A549 (cell line): ENCODE measurements at regions not wholly inside any gene's neighbourhood (a gene's known extent, or its start where the extent isn't known, plus 50 kb on each side); places are given as distances from the start of the nearest gene placed in this dataset.

Experiments used
- ATAC-seq, 2 experiments: fragments of 200-7000 bp in 1 of 2; fragments of >200 bp in 1 of 2; cut with Nextera tagmentation in 1 of 2; cut with Tn5 transposase in 1 of 2; 3 replicates each; pipeline versions ENCODE4 v1.8.0 to v1.9.1; 2018 to 2020; ENCODE audit warnings: mild to moderate bottlenecking in 1 of 2, moderate library complexity in 1 of 2
- CTCF ChIA-PET: fragments of 300-600 bp; sonication (Branson Sonifier 250); formaldehyde crosslinking; extraction: SDS; loops from one replicate; lab custom pipeline; 2021; ENCODE audit warnings: antibody characterized with exemption, inconsistent platforms; lab: Yijun Ruan, JAX
- POLR2A ChIA-PET: fragments of 350-600 bp; formaldehyde crosslinking; extraction: SDS; loops from one replicate; lab custom pipeline; 2021; ENCODE audit warnings: antibody characterized with exemption, inconsistent platforms; lab: Yijun Ruan, JAX
- DNase-seq, 2 experiments: peaks; one replicate each; pipeline versions ENCODE4 v3.0.0 to v3.0.0-alpha.2; 2011 to 2016; ENCODE audit warnings: low read depth in 1 of 2, low spot score in 1 of 2
- FAIRE-seq: peaks from 2 replicates; lab custom pipeline; 2011; peaks lifted over from hg19 to GRCh38; lab: Jason Lieb, UNC
- H3K27ac ChIP-seq, 2 experiments: fragments of >200 bp; sonication (Bioruptor Twin); formaldehyde crosslinking; 3 replicates each; pipeline ENCODE4 v1.5.1; 2016 to 2017
- H3K4me1 ChIP-seq: fragments of >200 bp; sonication (Bioruptor Twin); formaldehyde crosslinking; 3 replicates; pipeline ENCODE4 v1.6.1; 2016
- H3K4me2 ChIP-seq: fragments of >200 bp; sonication (Bioruptor Twin); formaldehyde crosslinking; 3 replicates; pipeline ENCODE4 v1.6.1; 2016
- H3K4me3 ChIP-seq: fragments of >200 bp; sonication (Bioruptor Twin); formaldehyde crosslinking; 3 replicates; pipeline ENCODE4 v1.5.1; 2016
- H3K9me3 ChIP-seq: fragments of >200 bp; sonication (Bioruptor Twin); formaldehyde crosslinking; 3 replicates; pipeline ENCODE4 v1.6.1; 2016
- BHLHE40 ChIP-seq: IDR thresholded peaks from 2 replicates; pipeline ENCODE4 v1.6.1; 2012; ENCODE audit warnings: low read depth, low read length, inconsistent platforms
- CHD2 ChIP-seq: fragments of 150-350 bp; IDR thresholded peaks from 2 replicates; pipeline ENCODE4 v1.6.1; 2014; ENCODE audit warnings: low read length; ENCODE audit not compliant: partially characterized antibody
- CHD4 ChIP-seq: fragments of 200-600 bp; sonication (generic); IDR thresholded peaks from 2 replicates; pipeline ENCODE4 v1.6.1; 2016; ENCODE audit warnings: antibody characterized with exemption, mild to moderate bottlenecking, borderline replicate concordance
- ELK1 ChIP-seq: fragments of 150-350 bp; IDR thresholded peaks from 2 replicates; pipeline ENCODE4 v1.6.1; 2014; ENCODE audit warnings: low read depth, mild to moderate bottlenecking, low read length
- HEYL ChIP-seq: fragments of 250-450 bp; sonication (Bioruptor Pico); IDR thresholded peaks from 2 replicates; pipeline ENCODE4 v1.8.0; 2021; ENCODE audit warnings: mild to moderate bottlenecking, moderate library complexity
- JUN ChIP-seq, 2 experiments: fragments of >200 bp; sonication (Bioruptor Twin); formaldehyde crosslinking; IDR thresholded peaks; 2 replicates in 1 of 2; 3 replicates in 1 of 2; pipeline ENCODE4 v1.6.1; 2016 to 2017
- KDM1A ChIP-seq: fragments of 200-600 bp; sonication (generic); IDR thresholded peaks from 2 replicates; pipeline ENCODE4 v1.6.1; 2016; ENCODE audit warnings: low read depth, mild to moderate bottlenecking
- KDM5A ChIP-seq: fragments of 200-600 bp; sonication (generic); IDR thresholded peaks from 2 replicates; pipeline ENCODE4 v1.6.1; 2016; ENCODE audit warnings: antibody characterized with exemption, mild to moderate bottlenecking
- MAX ChIP-seq: IDR thresholded peaks from 2 replicates; pipeline ENCODE4 v1.6.1; 2012
- NFE2L2 ChIP-seq: fragments of 150-350 bp; conservative IDR thresholded peaks from 2 replicates; pipeline ENCODE4 v1.6.1; 2014; ENCODE audit warnings: low read length
- PBX3 ChIP-seq: IDR thresholded peaks from 2 replicates; pipeline ENCODE4 v1.6.1; 2012
- POLR2A ChIP-seq: IDR thresholded peaks from 2 replicates; pipeline ENCODE4 v1.6.1; 2012; ENCODE audit warnings: mild to moderate bottlenecking, low read length
- RNF2 ChIP-seq: fragments of 200-600 bp; sonication (generic); IDR thresholded peaks from 2 replicates; pipeline ENCODE4 v1.6.1; 2016; ENCODE audit warnings: low read depth, mild to moderate bottlenecking, antibody characterized with exemption, moderate library complexity, borderline replicate concordance
- SMC3 ChIP-seq: fragments of >200 bp; sonication (Bioruptor Twin); formaldehyde crosslinking; IDR thresholded peaks from 3 replicates; pipeline ENCODE4 v1.6.1; 2018; ENCODE audit warnings: inconsistent platforms
- TFCP2L1 ChIP-seq: fragments of 250-450 bp; sonication (Bioruptor Pico); IDR thresholded peaks from 2 replicates; pipeline ENCODE4 v1.5.0; 2021; ENCODE audit warnings: mild to moderate bottlenecking
- USF2 ChIP-seq: fragments of 450-650 bp; IDR thresholded peaks from 2 replicates; pipeline ENCODE4 v1.6.1; 2014; ENCODE audit warnings: antibody characterized with exemption
- WGBS: methylation state at CpG from one replicate; pipeline ENCODE4 v1.1.6; 2017; ENCODE audit errors: missing lambda C conversion rate; 5-methylcytosine and 5-hydroxymethylcytosine counted together
- TF ChIP-seq, protein P1 (sequence below): fragments of 200-600 bp; sonication (generic); IDR thresholded peaks from 2 replicates; pipeline ENCODE4 v1.6.1; 2016; ENCODE audit warnings: antibody characterized with exemption, mild to moderate bottlenecking, moderate library complexity
- TF ChIP-seq, protein P2 (sequence below): fragments of 250-450 bp; sonication (Bioruptor Pico); IDR thresholded peaks from 2 replicates; pipeline ENCODE4 v1.5.0; 2020; ENCODE audit warnings: low read depth, mild to moderate bottlenecking, moderate library complexity

DNA sequence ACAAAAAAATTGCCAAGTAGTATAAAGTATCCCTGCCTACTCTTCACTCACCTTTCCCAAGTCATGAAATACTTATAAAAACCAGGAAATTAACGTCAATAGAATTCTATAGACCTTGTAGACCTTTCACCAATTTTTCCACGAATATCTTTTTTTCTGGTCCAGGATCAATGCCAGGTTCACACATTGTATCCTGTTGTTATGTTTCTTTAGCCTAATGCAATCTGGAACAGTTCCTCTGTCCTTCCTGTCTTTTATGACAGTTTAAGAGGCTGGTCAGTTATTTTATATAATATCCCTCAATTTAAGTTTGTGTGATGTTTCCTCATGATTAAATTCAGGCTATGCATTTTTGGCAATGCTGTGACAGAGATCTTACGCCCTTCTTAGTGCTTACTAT, 63.2 kb upstream of the MAGI1 start:
- Histone ChIP-seq H3K27ac (no peak overlapping the region), H3K4me2 (no peak overlapping the region), H3K9me3 (no peaks in the 10 kb centered on the region), H3K4me1 (no peaks in the 10 kb centered on the region)
- POLR2A ChIA-PET, result no interaction called here
- no peak for DNase-seq
- WGBS, result 46% methylated on average over 3 of the region's 3 CpGs
- TF ChIP-seq HEYL (CRISPR knock-in tag), result no peak
- TF ChIP-seq KDM5A, result no peak
- TF ChIP-seq, protein P1, sequence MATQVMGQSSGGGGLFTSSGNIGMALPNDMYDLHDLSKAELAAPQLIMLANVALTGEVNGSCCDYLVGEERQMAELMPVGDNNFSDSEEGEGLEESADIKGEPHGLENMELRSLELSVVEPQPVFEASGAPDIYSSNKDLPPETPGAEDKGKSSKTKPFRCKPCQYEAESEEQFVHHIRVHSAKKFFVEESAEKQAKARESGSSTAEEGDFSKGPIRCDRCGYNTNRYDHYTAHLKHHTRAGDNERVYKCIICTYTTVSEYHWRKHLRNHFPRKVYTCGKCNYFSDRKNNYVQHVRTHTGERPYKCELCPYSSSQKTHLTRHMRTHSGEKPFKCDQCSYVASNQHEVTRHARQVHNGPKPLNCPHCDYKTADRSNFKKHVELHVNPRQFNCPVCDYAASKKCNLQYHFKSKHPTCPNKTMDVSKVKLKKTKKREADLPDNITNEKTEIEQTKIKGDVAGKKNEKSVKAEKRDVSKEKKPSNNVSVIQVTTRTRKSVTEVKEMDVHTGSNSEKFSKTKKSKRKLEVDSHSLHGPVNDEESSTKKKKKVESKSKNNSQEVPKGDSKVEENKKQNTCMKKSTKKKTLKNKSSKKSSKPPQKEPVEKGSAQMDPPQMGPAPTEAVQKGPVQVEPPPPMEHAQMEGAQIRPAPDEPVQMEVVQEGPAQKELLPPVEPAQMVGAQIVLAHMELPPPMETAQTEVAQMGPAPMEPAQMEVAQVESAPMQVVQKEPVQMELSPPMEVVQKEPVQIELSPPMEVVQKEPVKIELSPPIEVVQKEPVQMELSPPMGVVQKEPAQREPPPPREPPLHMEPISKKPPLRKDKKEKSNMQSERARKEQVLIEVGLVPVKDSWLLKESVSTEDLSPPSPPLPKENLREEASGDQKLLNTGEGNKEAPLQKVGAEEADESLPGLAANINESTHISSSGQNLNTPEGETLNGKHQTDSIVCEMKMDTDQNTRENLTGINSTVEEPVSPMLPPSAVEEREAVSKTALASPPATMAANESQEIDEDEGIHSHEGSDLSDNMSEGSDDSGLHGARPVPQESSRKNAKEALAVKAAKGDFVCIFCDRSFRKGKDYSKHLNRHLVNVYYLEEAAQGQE, result no peak
- TF ChIP-seq BHLHE40, result no peak
- TF ChIP-seq TFCP2L1 (CRISPR knock-in tag), result no peak
- TF ChIP-seq, all 56 proteins: peak for 0
- CTCF ChIA-PET, result no interaction called here
- ATAC-seq (no peak), FAIRE-seq (no peak)
- H3K4me3 ChIP-seq, result no peak overlapping the region

- DNase-seq (no peak), ATAC-seq (no peak), FAIRE-seq (no peak)
- no peak overlapping the region for H3K4me2 ChIP-seq
- no peak overlapping the region for H3K27ac ChIP-seq
- ChIA-PET CTCF (no interaction called here), POLR2A (no interaction called here)
- no peak overlapping the region for H3K4me3 ChIP-seq
- H3K4me1 ChIP-seq, result no peaks in the 10 kb centered on the region
- 29% methylated on average over 1 of the region's 1 CpG for WGBS
- TF ChIP-seq RNF2, result no peak
- no peak for TF ChIP-seq CHD2
- TF ChIP-seq MAX, result no peak
- no peak for TF ChIP-seq KDM5A
- no peak for TF ChIP-seq CHD4
- TF ChIP-seq JUN (IDR thresholded peaks at IDR 0.05), result no peak
- H3K9me3 ChIP-seq, result peaks cover 2% of the 10 kb centered on the region; the same call in 1 of the 3 replicates
These were observed 60.9 kb upstream of the MAGI1 start for GRCh38 chr3:66099541-66100065.

- CTCF ChIA-PET, result no interaction called here
These were observed 59.7 kb upstream of the MAGI1 start for GRCh38 chr3:66098436-66098835.

More at GRCh38 chr3:66098436-66098835, 59.7 kb upstream of the MAGI1 start:
- POLR2A ChIA-PET, result no interaction called here
- Histone ChIP-seq H3K4me3 (no peak overlapping the region), H3K4me2 (no peak overlapping the region), H3K4me1 (no peaks in the 10 kb centered on the region), H3K27ac (no peak overlapping the region), H3K9me3 (peaks cover 2% of the 10 kb centered on the region; the same call in 1 of the 3 replicates)
- DNase-seq (no peak), FAIRE-seq (no peak), ATAC-seq (no peak)
- no peak for TF ChIP-seq NFE2L2
- TF ChIP-seq POLR2A, result no peak
- no peak for TF ChIP-seq HEYL (CRISPR knock-in tag)
- TF ChIP-seq ELK1, result no peak
- no peak for TF ChIP-seq SMC3
- TF ChIP-seq, protein P2, sequence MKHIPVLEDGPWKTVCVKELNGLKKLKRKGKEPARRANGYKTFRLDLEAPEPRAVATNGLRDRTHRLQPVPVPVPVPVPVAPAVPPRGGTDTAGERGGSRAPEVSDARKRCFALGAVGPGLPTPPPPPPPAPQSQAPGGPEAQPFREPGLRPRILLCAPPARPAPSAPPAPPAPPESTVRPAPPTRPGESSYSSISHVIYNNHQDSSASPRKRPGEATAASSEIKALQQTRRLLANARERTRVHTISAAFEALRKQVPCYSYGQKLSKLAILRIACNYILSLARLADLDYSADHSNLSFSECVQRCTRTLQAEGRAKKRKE (CRISPR knock-in tag), result no peak
- TF ChIP-seq PBX3, result no peak
- no peak for TF ChIP-seq BHLHE40
- TF ChIP-seq USF2, result no peak
- TF ChIP-seq KDM1A, result no peak
- TF ChIP-seq RNF2, result no peak
- 31% methylated on average over 4 of the region's 4 CpGs for WGBS
